Gastrocnemius medialis (tissue), 4 donors: ENCODE measurements at regions not wholly inside any gene's neighbourhood (a gene's known extent, or its start where the extent isn't known, plus 50 kb on each side); places are given as distances from the start of the nearest gene placed in this dataset.

Source experiments
- POLR2A ChIP-seq, 2 donors: fragments of 450-650 bp; IDR thresholded peaks; one replicate each; pipeline ENCODE4 v1.6.1; 2017; ENCODE audit warnings: antibody characterized with exemption in 2 of 2, mild to moderate bottlenecking in 2 of 2, moderate library complexity in 2 of 2
- TF ChIP-seq, protein P1 (sequence below), 5 experiments: fragments of 450-650 bp in 3 of 5; fragments of 200-600 bp in 2 of 5; sonication (generic) in 2 of 5; IDR thresholded peaks in 4 of 5; conservative IDR thresholded peaks in 1 of 5; 1 replicate in 4 of 5; 2 replicates in 1 of 5; pipeline ENCODE4 v1.5.1; 2016 to 2019; ENCODE audit warnings: antibody characterized with exemption in 5 of 5, mild to moderate bottlenecking in 3 of 5, moderate library complexity in 3 of 5

DNA sequence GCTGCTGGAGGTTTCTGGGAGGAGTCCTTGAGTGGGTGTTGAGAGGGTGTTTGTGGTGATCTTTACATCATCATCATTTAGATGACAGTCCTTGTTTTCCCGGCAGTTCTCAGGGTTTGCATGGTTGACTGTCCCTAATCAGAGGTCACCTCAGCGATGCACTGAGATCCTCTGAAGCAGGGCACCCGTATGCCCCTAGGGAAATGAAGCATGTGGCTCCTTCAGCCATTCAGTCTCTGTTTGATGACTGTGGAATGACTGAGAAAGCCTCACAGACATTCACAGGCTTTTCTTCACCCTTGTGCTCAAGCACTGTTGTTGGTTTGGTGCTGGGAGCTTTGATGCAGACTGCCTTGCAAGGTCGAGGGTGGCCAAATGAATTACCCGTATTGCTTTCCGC, 474.7 kb downstream of the SPRY1 start:
- TF ChIP-seq, protein P1, sequence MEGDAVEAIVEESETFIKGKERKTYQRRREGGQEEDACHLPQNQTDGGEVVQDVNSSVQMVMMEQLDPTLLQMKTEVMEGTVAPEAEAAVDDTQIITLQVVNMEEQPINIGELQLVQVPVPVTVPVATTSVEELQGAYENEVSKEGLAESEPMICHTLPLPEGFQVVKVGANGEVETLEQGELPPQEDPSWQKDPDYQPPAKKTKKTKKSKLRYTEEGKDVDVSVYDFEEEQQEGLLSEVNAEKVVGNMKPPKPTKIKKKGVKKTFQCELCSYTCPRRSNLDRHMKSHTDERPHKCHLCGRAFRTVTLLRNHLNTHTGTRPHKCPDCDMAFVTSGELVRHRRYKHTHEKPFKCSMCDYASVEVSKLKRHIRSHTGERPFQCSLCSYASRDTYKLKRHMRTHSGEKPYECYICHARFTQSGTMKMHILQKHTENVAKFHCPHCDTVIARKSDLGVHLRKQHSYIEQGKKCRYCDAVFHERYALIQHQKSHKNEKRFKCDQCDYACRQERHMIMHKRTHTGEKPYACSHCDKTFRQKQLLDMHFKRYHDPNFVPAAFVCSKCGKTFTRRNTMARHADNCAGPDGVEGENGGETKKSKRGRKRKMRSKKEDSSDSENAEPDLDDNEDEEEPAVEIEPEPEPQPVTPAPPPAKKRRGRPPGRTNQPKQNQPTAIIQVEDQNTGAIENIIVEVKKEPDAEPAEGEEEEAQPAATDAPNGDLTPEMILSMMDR (IDR thresholded peaks at IDR 0.05 in 4 of 5, conservative IDR thresholded peaks at IDR 0.05 in 1 of 5): no peak
- no peak for TF ChIP-seq POLR2A (IDR thresholded peaks at IDR 0.05)
